ENCODE measurements at regions not wholly inside any gene's neighbourhood (a gene's known extent, or its start where the extent isn't known, plus 50 kb on each side); places are given as distances from the start of the nearest gene placed in this dataset.

DNA sequence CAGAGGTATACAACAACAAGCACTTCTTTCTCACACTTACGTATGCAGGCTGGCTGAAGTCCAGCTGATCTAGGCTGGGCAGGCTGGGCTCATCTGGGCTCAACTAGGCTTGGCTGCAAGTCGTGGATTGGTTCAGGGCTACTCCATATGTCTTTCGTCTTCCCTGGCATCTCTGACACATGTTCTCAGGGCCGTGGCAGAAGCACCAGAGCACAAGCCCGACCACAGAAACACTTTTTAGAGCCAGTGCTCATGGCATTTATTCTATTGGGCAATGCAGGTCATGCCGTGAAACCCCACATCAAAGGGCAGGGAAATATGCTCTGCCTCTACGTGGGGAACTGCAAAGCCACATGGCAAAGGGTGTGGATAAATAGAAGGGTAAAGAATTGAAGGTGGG is 93.8 kb downstream of the RIN2 start:
- TF ChIP-seq POLR2AphosphoS5 (IDR thresholded peaks at IDR 0.05; ENCODE audit: low read depth, low read length) (no peak), POLR2A (IDR thresholded peaks at IDR 0.05; ENCODE audit: low read depth, low read length) (no peak)
